ENCODE measurements at regions not wholly inside any gene's neighbourhood (a gene's known extent, or its start where the extent isn't known, plus 50 kb on each side); places are given as distances from the start of the nearest gene placed in this dataset.

- TF ChIP-seq MAX (IDR thresholded peaks at IDR 0.05) (no peak), YY1 (IDR thresholded peaks at IDR 0.05) (no peak), ZBTB33 (IDR thresholded peaks at IDR 0.05) (no peak)
These were observed 124.8 kb downstream of the TMTC3 start for GRCh38 chr12:88266806-88267360.

Data from liver (tissue), 1 donor.